PC-9 (cell line): ENCODE measurements at regions not wholly inside any gene's neighbourhood (a gene's known extent, or its start where the extent isn't known, plus 50 kb on each side); places are given as distances from the start of the nearest gene placed in this dataset.

Source experiments
- BruUV-seq: library from RNA; stranded (reverse); fragments of 400-500 nt; replicated peaks from 2 replicates; lab custom pipeline; 2021; lab: Mats Ljungman, UMichigan
- CTCF ChIA-PET: fragments of 300-600 bp; sonication (Branson Sonifier 250); formaldehyde crosslinking; loops from one replicate; lab custom pipeline; 2022; ENCODE audit warnings: antibody characterized with exemption; lab: Charles Lee
- POLR2A ChIA-PET: fragments of 300-600 bp; sonication (Branson Sonifier 250); formaldehyde crosslinking; loops from one replicate; lab custom pipeline; 2022; ENCODE audit warnings: antibody characterized with exemption; ENCODE audit not compliant: unreplicated experiment; lab: Charles Lee
- DNase-seq, 2 experiments: peaks; one replicate each; pipeline versions ENCODE4 v3.0.0 to v3.0.0-alpha.2; 2015 to 2022; ENCODE audit warnings: mixed read lengths in 1 of 2
- H2AFZ ChIP-seq: fragments of 200-600 bp; sonication (generic); 2 replicates; pipeline ENCODE4 v1.8.1; 2017; ENCODE audit warnings: antibody characterized with exemption
- H3F3A ChIP-seq: fragments of 200-600 bp; sonication (generic); 2 replicates; pipeline ENCODE4 v1.8.1; 2017; ENCODE audit warnings: antibody characterized with exemption, mild to moderate bottlenecking, low read depth; ENCODE audit not compliant: insufficient read depth
- H3K27ac ChIP-seq: fragments of 200-600 bp; sonication (generic); 2 replicates; pipeline ENCODE4 v1.6.1; 2016; ENCODE audit warnings: mixed run types
- H3K27me3 ChIP-seq: fragments of 200-600 bp; sonication (generic); 2 replicates; pipeline ENCODE4 v1.6.1; 2016; ENCODE audit warnings: low read depth, mixed run types; ENCODE audit not compliant: insufficient read depth
- H3K36me3 ChIP-seq: fragments of 200-600 bp; sonication (generic); 2 replicates; pipeline ENCODE4 v1.6.1; 2016; ENCODE audit warnings: low read depth, mixed run types
- H3K4me1 ChIP-seq: fragments of 200-600 bp; sonication (generic); replicated peaks from 2 replicates; pipeline ENCODE4 v1.6.1; 2016; ENCODE audit warnings: mixed run types; ENCODE audit not compliant: insufficient read depth
- H3K4me2 ChIP-seq: fragments of 200-600 bp; sonication (generic); 2 replicates; pipeline ENCODE4 v1.6.1; 2017; ENCODE audit warnings: mixed run types
- H3K4me3 ChIP-seq: fragments of 200-600 bp; sonication (generic); 2 replicates; pipeline ENCODE4 v1.6.1; 2016; ENCODE audit warnings: mixed run types
- H3K79me2 ChIP-seq: fragments of 200-600 bp; sonication (generic); 2 replicates; pipeline ENCODE4 v1.6.1; 2017; ENCODE audit warnings: low read depth, mixed run types
- H3K9me2 ChIP-seq: fragments of 200-600 bp; sonication (generic); 2 replicates; pipeline ENCODE4 v1.8.1; 2017; ENCODE audit warnings: mild to moderate bottlenecking; ENCODE audit not compliant: insufficient read depth
- H3K9me3 ChIP-seq: fragments of 200-600 bp; sonication (generic); 2 replicates; pipeline ENCODE4 v1.8.1; 2016; ENCODE audit warnings: low read depth; ENCODE audit not compliant: insufficient read depth
- H4K20me1 ChIP-seq: fragments of 200-600 bp; sonication (generic); 2 replicates; pipeline ENCODE4 v1.8.1; 2017; ENCODE audit not compliant: insufficient read depth
- CTCF ChIP-seq: fragments of 200-600 bp; sonication (generic); conservative IDR thresholded peaks from 2 replicates; pipeline ENCODE4 v1.6.1; 2017; ENCODE audit warnings: mixed run types, antibody characterized with exemption, mild to moderate bottlenecking, moderate library complexity
- EZH2 ChIP-seq: fragments of 200-600 bp; sonication (generic); IDR thresholded peaks from 2 replicates; pipeline ENCODE4 v1.8.0; 2017; ENCODE audit warnings: antibody characterized with exemption, low read depth
- intact Hi-C: fragments of 100-400 bp; cut with micrococcal nuclease; formaldehyde crosslinking; loops from one replicate; pipeline ENCODE4 v1.10.0; 2022; ENCODE audit not compliant: unreplicated experiment

- Histone ChIP-seq H4K20me1 (no peaks in the 10 kb centered on the region), H3K4me3 (no peak overlapping the region), H3K4me2 (no peak overlapping the region), H3K79me2 (no peaks in the 10 kb centered on the region), H3K4me1 (no peaks in the 10 kb centered on the region), H3K9me2 (no peaks in the 10 kb centered on the region), H2AFZ (no peak overlapping the region), H3K9me3 (no peaks in the 10 kb centered on the region), H3K36me3 (no peaks in the 10 kb centered on the region), H3F3A (no peaks in the 10 kb centered on the region), H3K27ac (no peak overlapping the region), H3K27me3 (no peaks in the 10 kb centered on the region)
- BruUV-seq: no TSS peak
- CTCF ChIA-PET: no interaction called here
- TF ChIP-seq CTCF (no peak), EZH2 (no peak)
- POLR2A ChIA-PET: no interaction called here
- DNase-seq: no peak
- intact Hi-C loops: no loop called here
These were observed 671.4 kb downstream of the ZNF674 start for GRCh38 chrX:45873781-45874180.

GRCh38 chrX:45872480-45872879, 671.8 kb upstream of the DIPK2B start:
- CTCF ChIA-PET: no interaction called here

GRCh38 chrX:45868425-45868824, 667.7 kb upstream of the DIPK2B start:
- H2AFZ ChIP-seq: no peak overlapping the region
- no TSS peak for BruUV-seq
- no peaks in the 10 kb centered on the region for H3K4me1 ChIP-seq
- no peak overlapping the region for H3K4me2 ChIP-seq
- no peak overlapping the region for H3K4me3 ChIP-seq
- ChIA-PET CTCF (no interaction called here), POLR2A (no interaction called here)
- DNase-seq: no peak
- no peaks in the 10 kb centered on the region for H3K79me2 ChIP-seq
- intact Hi-C loops: no loop called here
- H3K27me3 ChIP-seq: no peaks in the 10 kb centered on the region
- no peaks in the 10 kb centered on the region for H3K9me2 ChIP-seq
- TF ChIP-seq CTCF: no peak
- no peak for TF ChIP-seq EZH2
- no peak overlapping the region for H3K27ac ChIP-seq
- no peaks in the 10 kb centered on the region for H3K36me3 ChIP-seq
- no peaks in the 10 kb centered on the region for H3F3A ChIP-seq
- H3K9me3 ChIP-seq: no peaks in the 10 kb centered on the region
- no peaks in the 10 kb centered on the region for H4K20me1 ChIP-seq

More at GRCh38 chrX:45872480-45872879, 671.8 kb upstream of the DIPK2B start:
- Histone ChIP-seq H3K79me2 (no peaks in the 10 kb centered on the region), H3K36me3 (no peaks in the 10 kb centered on the region), H2AFZ (no peak overlapping the region), H3K4me1 (no peaks in the 10 kb centered on the region), H3F3A (no peaks in the 10 kb centered on the region), H4K20me1 (no peaks in the 10 kb centered on the region), H3K27ac (no peak overlapping the region), H3K9me3 (no peaks in the 10 kb centered on the region), H3K9me2 (no peaks in the 10 kb centered on the region), H3K27me3 (no peaks in the 10 kb centered on the region), H3K4me2 (no peak overlapping the region), H3K4me3 (no peak overlapping the region)
- intact Hi-C loops: no loop called here
- no peak for DNase-seq
- TF ChIP-seq EZH2 (no peak), CTCF (no peak)
- BruUV-seq: no TSS peak
- POLR2A ChIA-PET: no interaction called here
